ENCODE measurements at regions not wholly inside any gene's neighbourhood (a gene's known extent, or its start where the extent isn't known, plus 50 kb on each side); places are given as distances from the start of the nearest gene placed in this dataset.

DNA sequence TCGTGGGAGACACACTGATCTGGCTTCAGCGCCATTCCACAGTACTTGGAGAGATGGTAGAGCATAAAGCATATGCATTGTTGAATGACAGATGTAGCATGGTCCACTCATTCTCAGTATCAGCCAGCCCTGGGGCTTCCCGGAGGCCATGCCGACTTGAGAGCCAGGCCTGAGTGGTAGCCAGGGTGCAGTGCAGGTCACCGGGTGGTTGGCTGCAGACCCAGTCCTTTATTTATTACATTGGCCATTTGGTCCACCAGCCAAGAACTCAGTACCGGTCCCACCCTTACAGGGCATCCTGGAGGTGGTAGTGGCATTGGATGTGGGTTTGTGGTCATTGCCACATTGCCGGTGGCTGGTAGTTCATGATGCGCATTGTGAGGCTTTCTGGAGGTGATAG lies 121.6 kb upstream of the RTL1 start:
- no peak for DNase-seq (ENCODE audit: low read depth in 2 of 2)

DNA sequence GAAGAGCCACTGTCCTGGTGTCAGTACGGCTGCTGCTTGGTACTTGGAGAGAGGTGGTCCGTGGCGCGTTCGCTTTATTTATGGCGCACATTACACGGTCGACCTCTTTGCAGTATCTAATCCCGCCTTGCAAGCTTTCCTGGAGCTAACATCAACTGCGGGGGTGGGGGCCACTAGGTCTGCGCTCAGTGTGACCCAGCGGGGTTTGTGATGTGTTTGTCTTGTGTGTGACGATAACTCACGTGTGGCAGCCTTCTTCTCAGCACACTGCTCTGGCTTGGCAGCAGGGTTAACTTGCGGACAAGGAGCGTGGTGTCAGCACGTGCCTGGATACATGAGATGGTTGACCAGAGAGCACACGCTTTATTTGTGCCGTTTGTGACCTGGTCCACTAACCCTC lies 122.2 kb upstream of the RTL1 start:
- no peak for DNase-seq (ENCODE audit: low read depth in 2 of 2)

DNA sequence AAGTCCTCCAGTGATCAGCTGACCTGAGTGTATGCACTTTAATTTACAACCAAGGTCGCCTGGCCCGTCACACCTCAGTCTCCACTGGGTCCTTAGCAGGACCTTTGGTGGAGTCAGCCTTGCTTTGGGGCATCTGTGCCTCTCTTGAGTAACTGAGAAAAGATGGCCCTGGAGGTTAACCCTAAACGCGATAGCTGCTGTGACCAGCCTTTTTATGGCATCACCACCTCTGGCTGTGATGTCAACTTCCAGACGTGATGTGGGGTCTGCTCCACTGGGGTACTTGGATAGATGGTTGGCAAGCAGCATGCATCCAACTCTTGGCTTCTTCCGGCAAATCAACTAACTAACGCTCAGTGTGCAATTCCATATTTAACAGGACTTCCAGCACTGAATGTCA lies 122.8 kb upstream of the RTL1 start:
- DNase-seq (ENCODE audit: low read depth in 2 of 2): no peak

DNA sequence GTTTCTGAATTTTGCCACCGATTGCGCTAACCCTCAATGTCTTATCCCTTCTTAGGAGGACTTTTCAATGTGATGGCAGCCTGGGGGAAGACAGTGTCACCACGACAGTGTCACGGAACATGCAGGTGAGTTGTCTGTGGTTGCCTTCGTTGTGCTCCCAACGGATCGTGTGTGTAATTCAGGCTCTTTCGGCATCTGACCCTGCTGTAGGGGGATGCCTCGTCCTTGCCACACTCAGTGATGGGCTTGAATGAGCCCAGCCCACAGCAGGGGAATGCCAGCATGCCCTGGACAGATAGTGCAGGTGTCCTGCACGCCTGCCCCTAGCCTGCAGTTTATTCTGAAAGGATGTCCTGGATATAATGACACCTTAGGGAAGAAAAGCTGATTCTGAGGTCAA lies 123.8 kb upstream of the RTL1 start:
- DNase-seq (ENCODE audit: low read depth in 2 of 2): no peak

DNA sequence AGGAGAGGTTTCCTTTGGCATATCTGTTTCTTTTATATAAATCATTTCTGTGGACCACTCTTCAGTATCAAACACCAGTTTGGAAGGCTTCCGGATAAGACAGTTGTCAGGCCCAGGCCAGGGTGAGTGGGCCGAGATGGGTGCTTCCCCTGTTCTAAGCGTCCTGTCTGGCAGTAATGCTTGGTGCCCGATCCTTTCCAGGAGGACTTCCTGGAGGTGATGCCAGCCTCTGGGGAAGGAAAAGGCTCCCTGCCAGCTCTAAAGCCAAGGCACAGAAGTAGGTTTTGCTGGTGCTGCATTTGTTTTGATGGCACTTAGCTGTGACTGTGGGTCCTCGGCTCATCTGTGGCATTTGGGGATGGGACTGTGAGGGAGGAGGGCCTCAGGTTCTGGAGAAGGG lies 124.4 kb upstream of the RTL1 start:
- no peak for DNase-seq (ENCODE audit: low read depth in 2 of 2)

DNA sequence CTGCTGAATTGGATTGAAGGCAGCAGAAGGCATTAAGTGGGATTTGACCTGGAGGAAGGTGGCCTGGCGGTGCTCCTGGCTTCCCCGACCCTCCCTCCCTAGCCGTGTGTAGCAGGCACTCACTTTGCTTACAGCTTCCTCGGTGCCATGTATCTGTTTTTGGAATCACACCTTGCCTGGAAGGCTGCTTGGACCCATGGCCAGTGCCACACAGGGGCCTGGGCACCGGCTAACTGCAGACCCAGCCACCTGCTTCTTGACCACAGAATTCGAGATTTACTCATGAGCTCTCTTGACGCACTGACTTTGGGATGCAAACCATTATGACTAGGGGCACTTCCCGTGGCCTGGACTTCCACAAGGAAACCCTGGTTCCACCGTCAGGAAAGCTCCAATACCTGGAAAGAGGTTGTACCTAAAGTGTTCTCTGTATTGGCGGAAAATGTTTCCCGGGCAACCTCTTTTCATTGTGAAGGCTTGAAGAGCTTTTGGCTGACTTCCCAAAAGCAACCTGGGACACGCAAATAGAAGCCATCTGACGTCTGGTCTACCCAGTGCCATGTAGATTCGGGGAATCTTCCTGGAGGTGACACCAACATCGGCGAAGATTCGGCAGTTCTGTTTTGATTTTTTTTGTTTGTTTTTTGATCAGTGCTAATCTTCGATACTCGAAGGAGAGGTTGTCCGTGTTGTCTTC lies 125.6 kb upstream of the RTL1 start:
- DNase-seq (ENCODE audit: low read depth in 2 of 2): no peak

DNA sequence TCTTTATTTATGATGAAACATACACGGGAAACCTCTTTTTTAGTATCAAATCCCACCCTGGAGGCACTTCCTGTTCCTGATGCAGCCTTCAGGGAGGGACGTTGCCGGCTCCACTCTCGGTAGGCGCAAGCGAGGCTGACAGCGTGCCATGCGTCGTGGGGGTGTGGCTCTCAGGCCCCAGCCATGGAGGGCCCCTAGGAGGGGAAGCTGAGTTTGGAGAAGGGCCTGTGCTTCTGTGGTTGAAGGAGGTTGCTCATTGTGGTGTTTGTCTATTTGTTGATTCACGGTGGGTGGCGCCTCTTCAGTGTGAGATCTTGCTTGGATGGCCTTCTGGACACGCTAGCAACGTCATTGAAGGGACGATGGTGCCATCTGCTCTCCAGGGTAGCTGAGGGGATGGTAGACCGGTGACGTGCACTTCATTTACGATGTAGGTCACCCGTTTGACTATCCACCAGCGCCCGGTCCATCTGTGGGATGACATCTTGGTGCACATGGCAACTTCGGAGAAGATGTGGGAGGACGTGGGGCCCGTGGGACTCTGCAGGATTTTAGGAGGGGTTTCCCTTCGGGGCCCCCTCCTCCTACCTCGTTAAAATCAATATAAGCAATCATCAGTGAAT lies 126.3 kb upstream of the RTL1 start:
- DNase-seq (ENCODE audit: low read depth in 2 of 2): no peak

DNA sequence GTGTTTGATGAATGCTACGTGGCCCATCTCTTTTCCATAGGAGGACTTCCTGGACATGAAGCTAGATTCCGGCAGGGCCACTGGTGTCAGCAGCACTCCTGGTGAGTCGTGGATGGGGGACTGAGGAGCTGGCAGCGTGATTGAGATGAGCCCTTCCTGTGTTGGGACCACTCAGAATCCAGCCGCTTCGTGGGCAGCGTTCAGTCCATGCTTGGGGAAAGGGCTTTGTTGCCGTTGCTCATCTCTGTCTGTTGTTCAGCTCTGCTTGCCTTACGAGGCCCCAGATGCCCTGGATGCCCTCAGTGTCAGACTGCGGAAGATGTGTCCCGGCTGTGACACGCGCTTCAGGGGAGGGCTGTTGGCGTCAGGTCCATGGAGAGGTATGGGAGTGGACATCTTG lies 127.1 kb upstream of the RTL1 start:
- DNase-seq (ENCODE audit: low read depth in 2 of 2): no peak

DNA sequence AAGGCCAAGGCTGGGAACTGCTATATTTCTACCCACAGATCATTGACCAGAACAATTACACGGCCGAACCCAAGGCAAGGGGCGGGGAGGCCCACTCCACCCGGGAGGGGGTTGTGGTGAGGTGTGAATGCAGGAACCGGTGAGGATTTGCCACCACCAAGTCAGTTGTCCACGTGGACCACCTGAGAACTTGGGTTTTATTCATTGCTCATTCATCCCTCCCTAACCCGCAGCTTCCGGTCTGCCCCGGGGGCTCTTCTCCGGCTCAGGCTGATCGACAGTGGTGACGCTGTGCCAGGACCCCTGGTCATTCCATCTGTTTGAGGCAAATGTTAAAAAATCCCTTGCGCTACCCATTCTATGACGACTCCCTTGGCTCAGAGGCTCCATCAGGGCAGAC lies 127.7 kb upstream of the RTL1 start:
- DNase-seq (ENCODE audit: low read depth in 2 of 2): no peak

DNA sequence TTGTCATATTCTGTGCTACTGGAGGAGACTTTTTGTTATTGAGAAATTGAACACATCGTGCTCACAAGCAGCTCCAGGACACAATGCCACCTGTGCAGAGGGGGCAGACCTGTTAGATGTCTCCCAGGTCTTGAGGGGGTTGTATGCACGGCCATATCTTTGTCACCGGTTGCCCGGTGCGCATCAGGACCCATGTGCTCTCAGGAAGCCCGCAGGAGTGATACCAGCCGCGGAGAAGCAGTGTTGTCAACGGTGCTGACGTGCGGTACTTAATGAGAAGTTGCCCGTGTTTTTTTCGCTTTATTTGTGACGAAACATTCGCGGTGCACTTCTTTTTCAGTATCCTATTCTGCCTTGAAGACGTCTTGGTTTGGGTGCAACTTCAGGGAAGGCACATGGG lies 128.2 kb upstream of the RTL1 start:
- DNase-seq (ENCODE audit: low read depth in 2 of 2): no peak

DNA sequence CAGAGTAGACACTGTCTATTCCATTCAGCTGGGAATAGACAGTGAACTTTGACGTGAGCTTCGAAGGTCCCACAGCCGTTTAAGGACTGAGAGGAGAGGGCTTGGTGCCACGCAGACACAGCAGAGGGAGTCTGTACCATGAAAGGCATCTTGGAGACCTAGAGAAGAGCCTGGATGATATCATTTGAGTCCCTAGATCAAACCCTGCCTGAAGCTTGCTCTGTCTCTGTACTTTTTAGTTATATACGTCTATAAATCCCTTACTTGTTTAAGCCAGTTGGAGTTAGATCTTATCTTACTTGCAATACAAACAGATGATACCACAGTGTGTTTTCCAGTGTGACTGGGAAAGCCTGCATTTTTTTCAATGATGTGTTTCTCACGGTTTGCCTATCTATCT lies 128.9 kb upstream of the RTL1 start:
- DNase-seq (ENCODE audit: low read depth in 2 of 2): no peak

DNA sequence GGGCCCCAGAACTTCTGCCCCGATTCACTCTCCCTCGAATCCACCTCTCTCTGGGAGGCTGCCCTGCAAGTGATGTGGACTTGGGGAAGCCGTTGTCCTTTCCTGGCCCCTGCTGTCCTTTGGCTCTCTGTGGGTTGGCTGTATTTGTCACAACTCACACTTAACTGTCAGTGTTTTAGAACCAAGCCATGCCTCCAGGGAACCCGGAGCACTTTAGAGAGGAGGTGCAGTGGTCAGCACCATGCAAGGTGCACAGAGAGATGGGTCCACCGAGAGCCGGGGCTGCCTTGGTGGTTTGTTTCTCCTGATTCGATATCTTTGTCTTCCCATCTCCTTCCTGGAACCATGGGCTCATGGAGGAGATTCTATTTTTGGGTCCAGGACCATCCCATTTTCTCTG lies 129.5 kb upstream of the RTL1 start:
- no peak for DNase-seq (ENCODE audit: low read depth in 2 of 2)

DNA sequence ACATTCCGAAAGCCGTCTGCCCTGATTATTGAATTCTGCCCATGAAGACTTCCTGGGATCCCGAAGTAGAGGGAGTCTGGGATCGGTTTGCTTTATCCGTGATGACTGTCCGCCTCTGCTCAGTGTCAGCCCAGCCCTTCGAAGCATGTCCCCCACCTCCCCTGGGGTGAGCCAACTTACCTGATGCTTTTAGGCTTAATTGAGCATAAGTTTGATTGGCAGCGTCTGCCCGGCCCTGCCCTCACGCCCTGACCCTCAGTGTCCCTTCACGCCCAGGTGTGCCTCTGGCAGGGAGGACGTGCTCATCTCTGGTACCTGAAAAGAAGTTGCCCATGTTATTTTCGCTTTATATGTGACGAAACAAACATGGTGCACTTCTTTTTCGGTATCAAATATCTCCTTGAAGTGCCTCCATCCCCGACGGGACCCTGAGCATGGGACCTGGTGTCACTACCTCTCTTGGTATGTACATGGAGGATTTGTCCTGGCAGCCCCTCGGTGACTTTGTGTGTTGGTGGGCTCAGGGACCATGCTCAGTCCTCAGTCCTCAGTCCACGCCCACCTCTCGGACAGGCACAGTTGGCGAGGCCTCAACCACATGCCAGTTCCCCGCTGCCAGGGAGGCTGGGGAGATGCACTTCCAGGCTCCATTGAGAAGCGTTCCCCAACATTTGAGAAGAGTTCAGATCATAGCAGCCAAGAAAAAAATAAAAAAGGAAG lies 130.1 kb upstream of the RTL1 start:
- no peak for DNase-seq (ENCODE audit: low read depth in 2 of 2)

DNA sequence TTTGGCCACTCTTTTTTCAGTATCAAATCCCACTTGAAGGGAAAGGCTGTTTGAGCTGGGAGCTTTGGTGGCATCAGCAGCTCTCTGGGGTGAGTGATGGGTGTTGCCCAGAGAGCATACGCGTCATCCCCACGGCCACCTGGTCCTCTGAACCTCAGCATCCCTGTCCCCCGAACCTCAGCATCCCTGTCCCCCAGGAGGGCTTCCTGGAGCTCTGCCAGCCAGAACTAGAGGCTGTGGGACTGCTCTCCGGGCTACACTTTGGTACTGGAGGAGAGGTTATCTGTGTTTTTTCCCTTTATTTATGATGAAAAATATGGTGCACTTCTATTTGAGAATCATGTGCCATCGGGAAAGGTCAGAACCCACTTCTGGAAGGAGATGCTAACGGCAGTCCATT lies 131.5 kb upstream of the RTL1 start:
- no peak for DNase-seq (ENCODE audit: low read depth in 2 of 2)

DNA sequence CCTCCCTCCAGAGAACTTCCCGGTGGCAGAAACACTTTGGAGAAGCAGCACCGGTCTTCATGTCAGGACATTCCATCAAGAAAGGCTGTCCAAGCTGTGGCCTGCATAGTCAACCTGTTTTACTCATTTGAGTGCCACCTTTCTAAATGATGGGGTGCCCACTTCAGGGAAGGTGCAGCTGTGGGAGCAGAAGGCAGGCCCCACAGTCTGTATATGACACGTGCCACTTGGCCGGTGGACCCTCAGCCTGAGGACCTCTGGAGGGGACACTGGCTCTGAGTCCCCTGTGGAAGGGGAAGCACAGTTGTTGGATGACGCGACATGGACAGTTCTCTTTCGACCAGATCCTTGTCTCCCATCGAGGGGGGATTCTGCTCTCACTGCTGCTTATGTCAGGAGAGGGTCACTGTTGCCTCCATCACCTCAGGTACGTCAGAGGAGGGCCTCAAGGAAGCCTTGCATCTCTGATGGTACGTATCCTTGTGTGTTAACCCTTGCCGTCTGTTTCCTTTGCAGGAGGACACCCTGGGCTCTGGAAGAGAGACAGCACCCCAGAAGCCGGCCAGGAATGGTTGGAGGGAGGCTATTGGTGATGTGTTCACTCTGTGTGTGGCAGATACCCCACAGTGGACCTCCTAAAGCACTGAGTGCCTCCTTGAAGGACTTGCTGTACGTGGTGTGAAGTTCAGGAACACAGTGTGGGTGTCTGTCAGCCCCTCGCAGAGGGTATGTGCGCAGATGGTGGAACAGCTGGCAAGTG lies 132.1 kb upstream of the RTL1 start:
- DNase-seq (ENCODE audit: low read depth in 2 of 2): no peak

DNA sequence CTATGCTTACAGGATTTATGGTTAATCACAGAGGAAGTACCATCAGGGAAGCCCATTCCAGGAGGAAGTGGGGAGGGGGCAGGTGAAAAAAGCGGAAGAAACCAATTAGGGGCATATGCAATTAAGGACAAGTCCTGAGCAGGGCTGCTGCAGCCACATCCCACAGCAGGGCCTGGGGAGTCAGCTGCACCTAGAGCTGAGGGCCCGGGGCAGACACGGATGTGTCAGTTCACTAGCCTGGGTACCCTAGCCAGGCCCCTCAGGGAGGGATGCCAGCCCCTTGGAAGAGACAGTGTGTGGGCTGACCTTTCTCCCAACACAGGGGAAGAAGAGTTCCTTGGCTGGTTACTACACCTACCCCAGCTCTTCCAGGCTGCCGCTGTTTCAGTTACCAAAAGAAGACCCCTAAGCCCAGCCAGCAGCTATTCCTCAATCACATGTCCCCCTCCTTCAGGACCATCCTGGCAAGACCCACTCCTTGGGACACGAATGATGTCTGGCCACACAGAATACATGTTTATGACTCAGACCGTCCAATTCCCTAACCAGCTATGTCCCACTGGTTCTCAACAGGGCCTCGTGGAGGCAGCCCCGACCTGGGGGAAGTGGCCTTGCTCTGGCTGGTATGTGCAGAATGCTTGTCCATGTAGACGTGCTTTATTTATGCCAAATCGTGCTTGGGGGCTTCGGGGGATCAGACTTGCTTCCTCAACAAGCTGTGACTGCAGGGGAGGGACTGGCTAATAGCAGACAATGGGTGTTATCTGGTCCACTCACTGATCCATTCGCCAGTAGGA lies 133.7 kb upstream of the RTL1 start:
- no peak for DNase-seq (ENCODE audit: low read depth in 2 of 2)

DNA sequence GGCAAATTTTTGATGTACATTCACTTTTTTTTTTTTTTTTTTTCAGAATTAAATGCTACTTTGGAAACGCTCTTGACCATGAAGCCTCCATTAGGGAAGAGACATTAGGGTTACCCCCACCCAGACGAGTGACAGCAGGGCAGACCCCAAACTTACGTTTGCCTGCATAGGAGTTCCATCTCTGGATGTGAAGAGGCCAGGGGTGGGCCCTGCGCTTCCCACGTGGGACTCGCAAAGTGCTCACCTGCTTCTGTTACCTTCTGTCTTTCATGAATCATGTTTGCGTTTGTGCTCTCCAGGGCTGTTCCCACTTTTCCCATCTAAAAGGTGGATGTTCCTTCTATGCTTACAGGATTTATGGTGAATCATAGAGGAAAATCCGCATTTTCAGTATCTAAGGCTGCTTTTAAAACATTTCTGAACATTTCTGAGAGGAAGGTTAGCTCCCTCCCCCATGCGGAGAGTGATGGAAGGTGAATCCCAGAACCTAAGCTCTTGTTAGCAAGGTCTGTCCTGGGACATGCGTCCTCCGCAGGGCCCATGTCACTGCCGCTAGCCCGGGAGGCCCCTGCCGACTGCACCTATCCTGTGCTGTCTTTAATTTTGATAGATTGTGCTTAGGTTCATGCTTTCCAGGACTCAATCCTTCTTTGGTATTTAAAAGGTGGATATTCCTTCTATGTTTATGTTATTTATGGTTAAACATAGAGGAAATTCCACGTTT lies 135.7 kb upstream of the RTL1 start:
- DNase-seq (ENCODE audit: low read depth in 2 of 2): no peak

DNA sequence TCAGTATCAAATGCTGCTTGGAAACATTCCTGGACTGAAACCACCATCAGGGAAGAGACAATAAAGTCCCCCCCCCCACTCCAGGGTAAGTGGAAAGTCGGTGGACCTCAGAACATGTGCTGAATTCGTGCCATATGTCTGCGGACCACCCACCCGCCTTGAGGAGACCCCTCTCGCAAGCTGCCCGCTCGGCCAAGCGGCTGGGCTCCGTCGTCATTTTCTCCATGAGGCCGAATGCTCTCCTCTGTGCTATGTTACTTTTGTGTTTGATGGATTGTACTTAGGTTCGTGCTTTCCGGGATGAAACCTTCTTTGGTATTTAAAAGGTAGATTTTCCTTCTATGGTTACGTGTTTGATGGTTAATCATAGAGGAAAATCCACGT lies 136.2 kb upstream of the RTL1 start:
- no peak for DNase-seq (ENCODE audit: low read depth in 2 of 2)

DNA sequence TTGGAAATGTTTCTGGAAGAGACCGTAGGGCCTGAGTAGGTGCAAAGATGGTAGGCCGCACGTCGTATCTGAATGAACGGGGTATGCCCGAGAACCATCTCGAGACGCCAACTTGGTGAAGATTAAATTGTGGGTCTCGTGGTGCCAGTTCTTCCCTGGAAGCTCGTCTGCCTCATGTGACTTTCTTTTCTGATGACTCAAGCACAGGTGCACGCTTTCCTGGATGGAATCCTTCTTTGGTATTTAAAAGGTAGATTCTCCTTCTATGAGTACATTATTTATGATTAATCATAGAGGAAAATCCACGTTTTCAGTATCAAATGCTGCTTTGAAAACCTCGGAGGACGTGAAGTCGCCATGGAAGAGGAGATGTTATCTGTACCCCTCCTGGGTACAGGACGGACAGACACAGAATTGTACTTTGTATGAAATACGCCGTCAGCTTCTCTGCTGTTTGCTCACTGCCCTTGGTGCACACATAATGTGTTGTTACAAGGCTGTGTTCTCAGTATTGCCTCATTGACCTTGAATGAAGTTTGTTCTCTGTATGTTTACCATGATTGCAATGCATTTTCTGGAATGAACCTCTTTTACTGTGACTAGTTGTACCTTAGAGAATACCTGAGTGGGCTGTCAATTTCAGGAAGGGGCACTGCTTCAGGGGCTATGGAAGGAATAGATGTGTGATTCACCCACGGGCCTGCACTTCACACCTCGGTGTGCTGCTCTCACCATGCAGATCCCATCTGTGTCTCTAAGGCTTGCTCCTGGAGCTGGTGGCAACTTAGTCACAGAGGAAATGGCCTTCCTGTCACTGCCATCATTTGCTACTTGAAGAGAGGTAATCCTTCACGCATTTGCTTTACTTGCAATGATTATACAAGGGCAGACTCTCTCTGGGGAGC lies 137.3 kb upstream of the RTL1 start:
- DNase-seq (ENCODE audit: low read depth in 2 of 2): no peak

DNA sequence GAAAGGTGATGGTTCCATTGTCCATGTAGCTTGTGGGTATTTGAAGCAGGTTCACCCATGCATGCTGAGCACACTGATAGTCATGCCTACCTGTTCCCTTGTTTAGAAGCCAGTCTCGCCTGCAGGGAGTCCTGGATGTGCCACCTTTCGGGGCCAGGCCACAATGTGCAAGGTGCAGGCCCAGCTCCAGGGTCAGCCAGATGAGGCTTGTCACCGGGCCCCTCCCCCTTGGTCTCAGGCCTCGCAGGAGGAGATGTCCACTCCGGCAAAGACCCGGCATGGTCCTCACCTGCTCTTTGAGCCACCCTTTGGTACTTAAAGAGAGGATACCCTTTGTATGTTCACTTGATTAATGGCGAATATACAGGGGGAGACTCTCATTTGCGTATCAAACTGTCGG lies 140.4 kb upstream of the RTL1 start:
- no peak for DNase-seq (ENCODE audit: low read depth in 2 of 2)

All from stimulated activated CD8-positive, alpha-beta memory T cell treated with anti-CD3 and anti-CD28 coated beads, Interleukin-2, amount 100 ng/mL, for 48 hours (primary cell).